GM23338 (cell line): ENCODE measurements at regions not wholly inside any gene's neighbourhood (a gene's known extent, or its start where the extent isn't known, plus 50 kb on each side); places are given as distances from the start of the nearest gene placed in this dataset.

Experiments
- ATAC-seq: fragments of 200-7000 bp; cut with Tn5 transposase; 3 replicates; pipeline ENCODE4 v1.9.1; 2020
- DNase-seq: peaks from one replicate; pipeline ENCODE4 v3.0.0-alpha.2; 2015; ENCODE audit warnings: low spot score
- H2AFZ ChIP-seq: fragments of 200-600 bp; sonication (generic); 2 replicates; pipeline ENCODE4 v1.8.0; 2016; ENCODE audit warnings: antibody characterized with exemption, mild to moderate bottlenecking, moderate library complexity
- H3F3A ChIP-seq: fragments of 200-600 bp; sonication (generic); replicated peaks from 2 replicates; pipeline ENCODE4 v1.8.0; 2017; ENCODE audit warnings: antibody characterized with exemption, mixed run types, low read depth
- H3K27ac ChIP-seq: fragments of 200-600 bp; sonication (generic); 2 replicates; pipeline ENCODE4 v1.6.1; 2016; ENCODE audit warnings: low read depth
- H3K27me3 ChIP-seq: fragments of 200-600 bp; sonication (generic); 2 replicates; pipeline ENCODE4 v1.8.0; 2016; ENCODE audit warnings: mild to moderate bottlenecking, mixed run types, moderate library complexity; ENCODE audit not compliant: insufficient read depth
- H3K36me3 ChIP-seq: fragments of 200-600 bp; sonication (generic); 2 replicates; pipeline ENCODE4 v1.8.0; 2016; ENCODE audit warnings: mild to moderate bottlenecking; ENCODE audit not compliant: insufficient read depth
- H3K4me1 ChIP-seq: fragments of 200-600 bp; sonication (generic); 2 replicates; pipeline ENCODE4 v1.8.0; 2016; ENCODE audit warnings: mild to moderate bottlenecking, moderate library complexity; ENCODE audit not compliant: insufficient read depth
- H3K4me2 ChIP-seq: fragments of 200-600 bp; sonication (generic); 2 replicates; pipeline ENCODE4 v1.7.1; 2017; ENCODE audit warnings: mixed run types
- H3K4me3 ChIP-seq: fragments of 200-600 bp; sonication (generic); 2 replicates; pipeline ENCODE4 v1.6.1; 2016; ENCODE audit warnings: mixed run types
- H3K79me2 ChIP-seq: fragments of 200-600 bp; sonication (generic); replicated peaks from 2 replicates; pipeline ENCODE4 v1.8.0; 2017; ENCODE audit warnings: mild to moderate bottlenecking; ENCODE audit not compliant: insufficient read depth
- H3K9me2 ChIP-seq: fragments of 200-600 bp; sonication (generic); 2 replicates; pipeline ENCODE4 v1.8.0; 2017; ENCODE audit not compliant: insufficient read depth
- H4K20me1 ChIP-seq: fragments of 200-600 bp; sonication (generic); replicated peaks from 2 replicates; pipeline ENCODE4 v1.8.0; 2017; ENCODE audit warnings: mild to moderate bottlenecking; ENCODE audit not compliant: insufficient read depth
- H3K27ac Mint-ChIP-seq: 2 replicates; pipeline ENCODE4 v1.8.0; 2020; ENCODE audit warnings: inconsistent platforms, mild to moderate bottlenecking, moderate library complexity, mixed read lengths
- H3K27me3 Mint-ChIP-seq: 3 replicates; pipeline ENCODE4 v1.8.0; 2022; ENCODE audit warnings: low read depth, mild to moderate bottlenecking, moderate library complexity, mixed read lengths, inconsistent platforms; ENCODE audit not compliant: insufficient read depth, poor library complexity
- H3K36me3 Mint-ChIP-seq: 3 replicates; pipeline ENCODE4 v1.8.0; 2021; ENCODE audit warnings: low read depth, mild to moderate bottlenecking, inconsistent platforms, moderate library complexity, mixed read lengths
- H3K4me1 Mint-ChIP-seq: 3 replicates; pipeline ENCODE4 v1.8.0; 2020; ENCODE audit warnings: mild to moderate bottlenecking, inconsistent platforms, mixed read lengths
- H3K4me3 Mint-ChIP-seq: 3 replicates; pipeline ENCODE4 v1.8.0; 2021; ENCODE audit warnings: moderate library complexity, mild to moderate bottlenecking, inconsistent platforms, mixed read lengths
- H3K9me3 Mint-ChIP-seq: 3 replicates; pipeline ENCODE4 v1.8.0; 2020; ENCODE audit warnings: moderate library complexity, mild to moderate bottlenecking, inconsistent platforms, mixed read lengths
- CREB1 ChIP-seq: fragments of 250-450 bp; sonication (Bioruptor Pico); IDR thresholded peaks from 2 replicates; pipeline ENCODE4 v1.5.0; 2020; ENCODE audit warnings: low read depth, mild to moderate bottlenecking, moderate library complexity
- CTCF ChIP-seq, 2 experiments: fragments of 200-600 bp in 1 of 2; sonication (generic) in 1 of 2; conservative IDR thresholded peaks; 2 replicates each; pipeline versions ENCODE4 v1.5.1 to v1.6.1; 2016 to 2017; ENCODE audit warnings: antibody characterized with exemption in 2 of 2, low read depth in 2 of 2, mild to moderate bottlenecking in 2 of 2, moderate library complexity in 1 of 2
- EZH2 ChIP-seq: fragments of 200-600 bp; sonication (generic); IDR thresholded peaks from one replicate; pipeline ENCODE4 v1.8.0; 2017; ENCODE audit warnings: antibody characterized with exemption, mild to moderate bottlenecking, low read depth; ENCODE audit not compliant: unreplicated experiment
- EZH2phosphoT487 ChIP-seq: fragments of 200-600 bp; sonication (generic); IDR thresholded peaks from one replicate; pipeline ENCODE4 v1.8.1; 2018; ENCODE audit warnings: antibody characterized with exemption; ENCODE audit not compliant: unreplicated experiment
- JUNB ChIP-seq: IDR thresholded peaks from one replicate; pipeline ENCODE4 v1.6.1; 2016; ENCODE audit warnings: antibody characterized with exemption; ENCODE audit not compliant: unreplicated experiment
- NANOG ChIP-seq: IDR thresholded peaks from 2 replicates; pipeline ENCODE4 v1.6.1; 2016; ENCODE audit warnings: antibody characterized with exemption, borderline replicate concordance
- POLR2AphosphoS5 ChIP-seq: IDR thresholded peaks from 2 replicates; pipeline ENCODE4 v1.6.1; 2016; ENCODE audit warnings: antibody characterized with exemption, low read depth
- REST ChIP-seq: IDR thresholded peaks from one replicate; pipeline ENCODE4 v1.6.1; 2018; ENCODE audit warnings: antibody characterized with exemption; ENCODE audit not compliant: unreplicated experiment
- STAT1 ChIP-seq: IDR thresholded peaks from one replicate; pipeline ENCODE4 v1.6.1; 2016; ENCODE audit warnings: antibody characterized with exemption; ENCODE audit not compliant: unreplicated experiment
- ZNF114 ChIP-seq: fragments of 250-450 bp; sonication (Bioruptor Pico); IDR thresholded peaks from 2 replicates; pipeline ENCODE4 v1.5.0; 2020; ENCODE audit warnings: mild to moderate bottlenecking, moderate library complexity
- ZNF331 ChIP-seq: fragments of 250-450 bp; sonication (Bioruptor Pico); IDR thresholded peaks from 2 replicates; pipeline ENCODE4 v1.5.0; 2020; ENCODE audit warnings: low read depth, mild to moderate bottlenecking, moderate library complexity
- ZNF462 ChIP-seq: fragments of 250-450 bp; sonication (Bioruptor Pico); IDR thresholded peaks from 2 replicates; pipeline ENCODE4 v1.5.0; 2020; ENCODE audit warnings: mild to moderate bottlenecking, moderate library complexity
- TF ChIP-seq, protein P1 (sequence below): IDR thresholded peaks from 2 replicates; pipeline ENCODE4 v1.6.1; 2016; ENCODE audit warnings: antibody characterized with exemption

- H3K4me3 ChIP-seq = no peak overlapping the region
- no peaks in the 10 kb centered on the region for H3F3A ChIP-seq
- no peak overlapping the region for H2AFZ ChIP-seq
- no peaks in the 10 kb centered on the region; the same call in 1 of the 2 replicates for H3K4me1 ChIP-seq
- H4K20me1 ChIP-seq = no peaks in the 10 kb centered on the region
- DNase-seq (no peak), ATAC-seq (no peak)
- no peaks in the 10 kb centered on the region for H3K79me2 ChIP-seq
- Mint-ChIP-seq H3K27me3 (no peaks in the 10 kb centered on the region), H3K36me3 (no peaks in the 10 kb centered on the region), H3K4me1 (peaks cover 10% of the 10 kb centered on the region; the same call in 2 of the 3 replicates), H3K4me3 (no peak overlapping the region), H3K27ac (no peak overlapping the region), H3K9me3 (peaks cover 8% of the 10 kb centered on the region; the same call in 2 of the 3 replicates)
- no peaks in the 10 kb centered on the region for H3K27me3 ChIP-seq
- H3K36me3 ChIP-seq = no peaks in the 10 kb centered on the region
- H3K9me2 ChIP-seq = 0 out of 2 replicates have a peak, but pooled peaks cover 3% of the 10 kb centered on the region
- TF ChIP-seq CREB1 (CRISPR knock-in tag) = no peak
- no peak for TF ChIP-seq CTCF (conservative IDR thresholded peaks at IDR 0.05; ENCODE audit: low read depth in 2 of 2)
- TF ChIP-seq REST = no peak
- no peak for TF ChIP-seq EZH2phosphoT487
- no peak for TF ChIP-seq ZNF331 (CRISPR knock-in tag)
- no peak for TF ChIP-seq STAT1
- no peak for TF ChIP-seq POLR2AphosphoS5
- TF ChIP-seq ZNF114 = no peak
- TF ChIP-seq, protein P1, sequence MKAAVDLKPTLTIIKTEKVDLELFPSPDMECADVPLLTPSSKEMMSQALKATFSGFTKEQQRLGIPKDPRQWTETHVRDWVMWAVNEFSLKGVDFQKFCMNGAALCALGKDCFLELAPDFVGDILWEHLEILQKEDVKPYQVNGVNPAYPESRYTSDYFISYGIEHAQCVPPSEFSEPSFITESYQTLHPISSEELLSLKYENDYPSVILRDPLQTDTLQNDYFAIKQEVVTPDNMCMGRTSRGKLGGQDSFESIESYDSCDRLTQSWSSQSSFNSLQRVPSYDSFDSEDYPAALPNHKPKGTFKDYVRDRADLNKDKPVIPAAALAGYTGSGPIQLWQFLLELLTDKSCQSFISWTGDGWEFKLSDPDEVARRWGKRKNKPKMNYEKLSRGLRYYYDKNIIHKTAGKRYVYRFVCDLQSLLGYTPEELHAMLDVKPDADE = no peak
- no peak for TF ChIP-seq JUNB
- no peak for TF ChIP-seq ZNF462 (CRISPR knock-in tag)
- TF ChIP-seq NANOG = no peak
- TF ChIP-seq EZH2 = no peak
- H3K4me2 ChIP-seq = no peak overlapping the region
- no peak overlapping the region for H3K27ac ChIP-seq
Observed at GRCh38 chr7:32779167-32779566, 112.4 kb downstream of the KBTBD2 start.
